ENCODE measurements at regions not wholly inside any gene's neighbourhood (a gene's known extent, or its start where the extent isn't known, plus 50 kb on each side); places are given as distances from the start of the nearest gene placed in this dataset.

- TF ChIP-seq CTCF (IDR thresholded peaks at IDR 0.05; ENCODE audit: low read depth, low read length, missing input control): no peak
- no peak for TF ChIP-seq REST (IDR thresholded peaks at IDR 0.05)
- no peak for TF ChIP-seq RXRA (IDR thresholded peaks at IDR 0.05)
- TF ChIP-seq GABPA (IDR thresholded peaks at IDR 0.05 in 1 of 2, conservative IDR thresholded peaks at IDR 0.05 in 1 of 2): no peak
- TF ChIP-seq EGR1 (IDR thresholded peaks at IDR 0.05; ENCODE audit: low read depth in 2 of 2): no peak
- no peak for TF ChIP-seq YY1 (IDR thresholded peaks at IDR 0.05)
- no peak for TF ChIP-seq ZBTB33 (IDR thresholded peaks at IDR 0.05)
- TF ChIP-seq ATF3 (IDR thresholded peaks at IDR 0.05): no peak
Observed at GRCh38 chr20:22958390-22958789, 76.7 kb upstream of the SSTR4 start.
